ENCODE measurements at regions not wholly inside any gene's neighbourhood (a gene's known extent, or its start where the extent isn't known, plus 50 kb on each side); places are given as distances from the start of the nearest gene placed in this dataset.
"Not testable (repeated sequence)": the region's sequence is repeated elsewhere in the genome, so short reads cannot be mapped to it uniquely, and the experiment has no call there.

DNA sequence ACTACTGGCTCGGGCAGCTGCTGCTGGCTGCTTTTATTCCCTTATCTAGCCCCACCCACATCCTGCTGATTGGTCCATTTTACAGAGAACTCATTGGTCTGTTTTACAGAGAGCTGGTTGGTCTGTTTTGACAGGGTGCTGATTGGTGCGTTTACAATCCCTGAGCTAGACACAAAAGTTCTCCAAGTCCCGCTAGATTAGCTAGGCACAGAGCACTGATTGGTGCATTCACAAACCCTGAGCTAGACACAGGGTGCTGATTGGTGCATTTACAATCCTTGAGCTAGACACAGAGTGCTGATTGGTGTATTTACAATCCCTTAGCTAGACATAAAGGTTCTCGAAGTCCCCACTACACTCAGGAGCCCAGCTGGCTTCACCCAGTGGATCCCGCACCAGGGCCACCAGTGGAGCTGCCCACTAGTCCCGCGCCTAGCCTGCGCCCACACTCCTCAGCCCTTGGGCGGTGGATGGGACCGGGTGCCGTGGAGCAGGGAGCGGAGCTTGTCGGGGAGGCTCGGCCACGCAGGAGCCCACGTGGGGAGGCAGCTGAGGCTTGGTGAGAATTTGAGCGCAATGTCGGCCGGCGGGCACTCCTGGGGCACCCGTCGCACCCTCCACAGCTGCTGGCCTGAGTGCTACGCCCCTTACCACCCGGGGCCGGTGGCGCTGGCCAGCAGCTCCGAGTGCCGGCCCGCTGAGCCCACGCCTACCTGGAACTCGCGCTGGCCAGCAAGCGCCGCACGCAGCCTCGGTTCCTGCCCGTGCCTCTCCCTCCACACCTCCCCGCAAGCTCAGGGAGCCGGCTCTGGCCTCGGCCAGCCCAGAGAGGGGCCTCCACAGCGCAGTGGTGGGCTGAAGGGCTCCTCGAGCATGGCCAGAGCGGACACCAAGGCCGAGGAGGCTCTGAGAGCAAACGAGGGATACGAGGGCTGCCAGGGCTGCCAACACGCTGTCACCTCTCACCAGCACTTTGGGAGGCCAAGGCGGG lies 91.1 kb upstream of the HS3ST2 start:
- DNase-seq = not testable (repeated sequence)

DNA sequence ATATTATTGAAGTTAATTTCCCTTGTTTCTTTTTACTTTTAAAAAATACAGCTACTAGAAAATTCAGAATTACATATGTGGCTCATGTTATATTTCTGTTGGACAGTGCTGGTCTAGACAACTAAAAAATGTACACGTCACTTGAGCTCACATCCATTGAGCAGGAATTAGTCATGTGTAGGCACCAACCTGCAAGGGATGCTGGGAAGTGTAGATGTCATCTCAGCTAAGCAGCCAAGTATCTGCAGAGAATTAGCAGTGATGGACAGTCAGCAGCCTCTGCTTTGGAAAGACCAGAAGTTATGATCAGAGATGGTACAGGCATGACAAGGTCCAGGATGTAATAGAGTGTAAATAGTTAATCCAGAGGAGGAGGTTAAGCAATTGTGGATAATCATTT lies 87.1 kb upstream of the HS3ST2 start:
- no peak for DNase-seq

DNA sequence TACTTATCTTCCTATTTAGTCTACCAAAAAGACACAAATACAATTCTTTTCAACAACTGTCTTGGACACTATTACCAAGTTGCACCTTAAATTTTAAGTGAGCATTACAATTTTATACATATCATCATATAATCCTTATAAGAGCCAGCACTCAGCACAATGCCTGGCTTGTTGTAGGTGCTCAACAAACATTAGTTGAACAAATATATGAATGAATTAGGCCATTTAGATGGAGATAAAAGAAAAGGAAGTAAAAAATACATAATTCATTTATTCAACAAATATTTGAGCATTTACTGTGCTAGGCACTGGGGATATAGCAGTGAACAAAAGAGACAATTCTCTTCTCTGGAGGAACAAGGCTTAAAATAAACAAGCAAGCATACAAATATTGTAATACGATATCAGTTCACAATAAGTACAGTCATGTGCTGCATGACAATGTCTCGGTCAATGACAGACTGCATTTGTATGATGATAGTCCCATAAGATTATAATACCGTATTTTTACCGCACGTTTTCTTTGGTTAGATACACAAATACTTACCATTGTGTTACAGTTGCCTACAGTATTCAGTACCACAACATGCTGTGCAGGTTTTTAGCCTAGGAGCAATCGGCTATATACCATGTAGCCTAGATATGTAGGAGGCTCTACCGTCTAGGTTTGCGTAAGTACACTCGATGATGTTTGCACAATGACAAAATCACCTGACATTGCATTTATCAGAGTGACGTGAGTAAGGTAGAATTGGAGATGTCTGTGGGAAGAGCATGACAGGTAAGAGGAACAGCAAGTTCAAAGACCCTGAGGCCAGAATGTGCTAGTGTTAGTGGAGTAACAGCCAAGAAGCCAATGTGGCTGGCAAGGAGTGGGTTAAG lies 86.4 kb upstream of the HS3ST2 start:
- no peak for DNase-seq

DNA sequence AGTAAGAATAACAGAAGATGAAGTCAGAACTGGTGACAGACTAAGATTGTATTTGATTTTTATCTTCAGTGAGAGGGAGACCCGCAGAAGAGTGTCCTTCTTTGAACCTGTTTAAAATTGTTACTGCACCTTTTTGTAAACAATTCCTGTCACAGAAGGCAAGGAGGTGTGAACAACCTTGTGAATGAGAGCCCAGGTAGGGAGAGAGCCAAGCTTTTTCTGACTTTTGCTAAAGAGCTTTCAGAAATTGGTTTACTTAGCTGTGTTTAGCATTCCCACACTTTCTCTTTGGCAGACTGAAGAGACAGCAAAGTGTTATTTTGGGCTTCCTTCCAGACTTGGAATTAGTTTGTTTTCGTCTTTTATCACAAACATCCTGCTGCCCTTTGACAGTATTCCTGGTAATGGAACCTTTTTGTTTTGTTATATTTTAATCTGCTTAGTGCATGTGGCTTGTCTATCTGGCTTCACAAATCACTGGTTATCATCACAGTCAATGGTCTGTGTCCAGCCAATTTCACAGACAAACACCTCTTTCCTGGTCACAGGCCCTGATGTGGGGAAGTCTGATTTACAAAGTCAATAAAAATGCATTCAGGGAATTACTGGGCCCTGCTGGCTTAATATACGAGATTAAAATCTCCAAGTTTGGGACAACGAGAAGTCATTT lies 85.7 kb upstream of the HS3ST2 start:
- no peak for DNase-seq

DNA sequence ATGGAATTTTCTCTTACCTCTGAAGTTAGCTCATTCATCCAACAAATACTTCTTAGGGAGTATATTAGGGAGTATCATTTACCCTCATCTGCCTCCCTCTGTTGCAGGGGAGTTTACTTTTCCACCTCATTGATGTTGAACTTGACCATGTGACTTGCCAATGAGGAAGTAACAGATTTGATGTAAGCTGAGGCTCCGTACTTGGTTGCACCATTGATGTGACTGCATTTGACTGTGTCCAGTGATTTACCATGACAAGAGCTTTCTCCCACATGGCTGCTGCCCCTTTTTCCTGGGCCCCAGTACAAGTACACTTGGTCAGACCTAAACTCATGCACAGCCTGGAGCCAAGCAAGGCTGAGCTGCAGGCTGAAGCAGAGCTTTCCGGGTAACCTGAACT lies 81.6 kb upstream of the HS3ST2 start:
- DNase-seq = no peak

DNA sequence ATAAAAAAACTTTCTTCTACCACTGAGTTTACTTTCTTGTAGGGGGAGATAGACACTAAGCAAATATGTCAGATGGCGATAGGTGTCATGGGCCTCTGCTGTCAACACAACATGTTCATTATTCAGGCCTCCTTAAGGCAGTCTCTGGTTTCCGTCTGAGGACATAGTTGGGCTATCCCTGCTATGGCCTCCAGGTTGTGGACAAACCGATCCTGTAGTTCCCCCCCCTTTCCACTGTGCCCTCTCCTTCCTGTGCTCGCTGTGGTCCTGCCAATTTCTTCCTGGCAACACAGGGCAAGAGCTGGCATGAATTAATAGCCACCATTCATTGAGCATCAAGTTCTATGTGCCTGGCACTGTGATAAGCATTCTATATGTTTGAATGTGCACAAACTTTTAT lies 81.0 kb upstream of the HS3ST2 start:
- DNase-seq = no peak

DNA sequence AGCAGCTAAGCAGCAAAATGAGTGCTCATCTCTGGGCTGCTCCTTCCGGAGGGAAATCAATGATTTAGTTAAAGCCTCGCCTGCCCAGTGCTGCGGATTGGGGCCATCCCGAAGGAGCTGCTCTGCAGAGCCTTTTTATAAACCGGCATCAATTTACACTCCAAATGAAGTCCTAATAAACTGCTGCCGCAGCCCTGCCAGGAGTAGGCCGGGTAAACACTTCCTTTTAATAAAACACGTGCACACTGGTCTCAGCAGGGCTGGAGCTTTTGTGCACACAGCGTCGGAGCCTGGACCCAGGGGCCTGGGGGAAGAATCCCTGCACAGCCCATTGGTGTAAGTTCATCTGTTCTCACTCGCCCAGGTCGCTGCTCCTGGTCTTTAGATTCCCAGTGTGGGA lies 79.6 kb upstream of the HS3ST2 start:
- DNase-seq = no peak

DNA sequence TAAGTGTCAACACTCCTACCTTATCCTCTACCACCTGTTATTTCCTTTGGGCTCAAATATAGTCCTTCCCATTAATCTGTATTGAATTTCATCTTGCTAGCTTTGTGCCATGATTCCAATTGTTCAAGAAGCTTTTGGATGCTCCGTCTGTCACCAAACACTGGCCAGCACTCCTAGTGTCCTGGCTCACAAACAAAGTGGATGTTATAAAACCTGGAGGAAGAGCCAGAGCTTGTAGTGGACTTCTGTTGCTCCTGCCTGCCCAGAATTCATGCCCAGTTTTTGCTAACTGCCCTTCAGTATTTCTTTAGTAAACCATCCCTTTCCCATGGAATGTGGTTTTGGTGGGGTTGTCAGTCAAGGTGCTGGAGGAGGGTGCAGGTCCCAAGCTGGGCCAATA lies 77.2 kb upstream of the HS3ST2 start:
- DNase-seq = no peak

DNA sequence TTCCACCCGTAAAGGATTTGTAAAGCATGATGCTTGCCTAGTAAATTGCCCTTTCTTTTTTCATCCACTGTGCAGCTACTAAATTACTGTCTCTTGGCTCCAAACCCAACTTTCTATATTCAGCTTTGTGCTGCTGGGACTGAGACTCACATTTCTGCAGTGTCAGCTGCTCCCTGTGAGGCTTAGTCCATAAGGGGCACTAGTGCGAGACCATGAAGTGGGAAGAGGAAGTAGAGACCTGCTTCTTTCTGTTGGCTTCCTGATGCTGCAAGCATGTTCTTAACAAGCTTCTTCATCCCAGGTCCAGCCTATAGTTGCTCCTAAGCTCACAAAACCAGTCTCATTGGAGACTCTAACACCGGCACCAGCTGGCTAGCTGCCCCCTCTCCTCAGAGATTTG lies 74.9 kb upstream of the HS3ST2 start:
- no peak for DNase-seq

DNA sequence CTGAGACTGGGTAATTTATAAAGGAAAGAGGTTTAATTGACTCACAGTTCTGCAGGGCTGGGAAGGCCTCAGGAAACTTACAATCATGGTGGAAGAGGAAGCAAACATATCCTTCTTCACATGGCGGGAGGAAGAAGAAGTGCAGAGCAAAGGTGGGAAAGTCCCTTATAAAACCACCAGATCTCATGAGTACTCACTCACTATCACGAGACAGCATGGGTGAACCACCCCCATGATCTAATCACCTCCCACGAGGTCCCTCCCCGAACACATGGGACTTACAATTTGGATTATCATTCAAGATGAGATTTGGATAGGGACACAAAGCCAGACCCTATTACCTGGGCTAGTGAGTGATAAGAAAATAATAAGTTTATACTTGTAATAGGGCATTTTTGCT lies 70.6 kb upstream of the HS3ST2 start:
- DNase-seq = no peak

DNA sequence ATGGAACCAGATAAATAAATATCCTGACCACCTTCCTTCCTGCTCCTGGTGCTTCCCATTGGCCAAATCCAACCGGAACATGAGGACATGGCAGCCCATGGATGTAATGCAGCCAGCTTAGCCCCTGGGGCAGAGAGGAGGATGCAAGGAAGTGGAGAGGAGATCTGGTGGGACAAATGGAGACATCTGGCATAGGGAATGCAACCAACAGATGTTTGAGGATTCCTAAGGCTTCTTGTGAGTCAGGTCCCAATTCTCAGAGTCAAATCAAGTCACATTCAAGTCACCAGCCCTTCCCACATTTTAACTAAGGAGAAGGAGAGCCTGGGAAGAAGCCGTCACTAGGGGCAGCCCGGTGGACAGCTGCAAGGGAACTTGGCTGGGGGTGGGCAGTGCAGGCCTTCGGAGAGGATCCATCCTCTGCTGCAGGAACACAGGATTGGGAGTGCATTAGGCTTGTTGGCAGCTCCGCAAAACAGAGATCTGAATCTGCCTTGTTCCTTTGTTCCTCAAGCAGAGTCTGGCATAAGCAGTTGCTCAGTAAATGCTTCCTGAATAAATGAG lies 62.8 kb upstream of the HS3ST2 start:
- DNase-seq = no peak

DNA sequence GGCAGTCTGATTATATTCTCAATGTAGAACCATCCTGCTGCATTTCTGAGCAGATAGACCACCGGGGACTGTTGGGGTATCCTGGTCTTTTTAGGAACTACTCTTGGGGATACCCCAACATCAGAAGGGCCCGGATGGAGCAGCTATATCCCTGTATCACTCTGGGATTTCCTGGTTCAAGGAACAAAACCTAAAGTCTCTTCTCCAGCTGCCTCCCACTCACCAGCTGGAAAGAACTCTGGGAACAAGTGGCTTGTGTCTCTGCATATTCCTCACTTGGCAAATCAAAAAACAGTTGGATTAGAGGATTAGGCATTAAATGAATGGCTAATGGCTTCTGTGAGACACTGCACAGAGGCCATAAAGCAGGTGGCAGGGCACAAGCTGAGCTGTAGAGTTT lies 62.3 kb upstream of the HS3ST2 start:
- DNase-seq = no peak

DNA sequence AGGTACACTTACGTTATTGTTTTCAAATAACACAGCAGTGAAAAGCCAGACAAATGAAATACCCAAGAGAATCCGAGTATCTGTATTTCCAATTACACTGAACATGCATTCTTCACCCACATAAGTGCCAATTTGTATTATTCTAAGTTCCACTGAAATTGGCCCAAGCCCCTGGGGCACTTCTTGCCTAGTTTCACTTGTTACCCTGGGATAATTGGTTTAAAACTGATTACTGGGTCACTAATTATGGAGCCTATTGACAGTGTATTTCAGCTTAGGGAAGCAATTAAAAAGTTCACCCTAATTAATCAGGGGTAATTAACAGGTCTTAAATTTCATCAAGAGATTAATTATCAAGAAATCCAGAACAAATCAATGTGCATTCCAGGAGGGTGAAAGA lies 60.5 kb upstream of the HS3ST2 start:
- no peak for DNase-seq

DNA sequence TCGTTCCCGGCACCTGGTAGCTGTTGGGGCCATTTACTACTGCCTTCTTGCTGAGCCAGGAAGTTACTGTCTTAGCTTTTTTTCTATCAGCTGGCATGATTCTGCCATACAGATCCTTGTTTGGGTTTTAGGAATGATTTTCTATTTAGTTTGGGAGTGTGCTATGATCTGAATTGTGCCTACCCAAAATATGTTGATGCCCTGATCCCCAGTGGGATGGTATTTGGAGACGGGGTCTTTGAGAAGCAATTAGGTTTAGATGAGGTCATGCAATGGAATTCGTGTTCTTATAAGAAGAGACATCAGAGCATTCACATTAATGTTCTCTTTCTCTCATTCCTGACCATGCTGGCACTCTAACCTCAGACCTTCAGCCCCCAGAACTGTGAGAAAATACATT lies 59.4 kb upstream of the HS3ST2 start:
- no peak for DNase-seq

DNA sequence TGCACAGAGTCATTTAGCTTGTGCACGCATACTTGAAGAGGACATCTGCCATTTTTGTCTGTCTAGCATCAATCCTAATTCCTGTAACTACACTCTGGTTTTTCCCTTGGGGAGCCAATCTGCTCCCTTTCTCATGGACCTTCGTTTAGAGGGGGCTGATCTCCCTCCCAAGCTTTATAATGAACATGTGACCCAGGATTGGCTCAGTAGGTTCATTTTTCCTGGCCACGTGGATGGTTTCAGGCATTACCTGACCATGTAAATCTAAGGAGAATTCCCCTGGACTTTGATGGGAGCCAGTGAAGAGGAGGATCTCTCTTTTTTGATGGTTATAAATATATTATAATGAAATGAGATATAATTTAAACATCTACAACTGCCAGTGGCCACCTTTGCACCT lies 56.8 kb upstream of the HS3ST2 start:
- no peak for DNase-seq

DNA sequence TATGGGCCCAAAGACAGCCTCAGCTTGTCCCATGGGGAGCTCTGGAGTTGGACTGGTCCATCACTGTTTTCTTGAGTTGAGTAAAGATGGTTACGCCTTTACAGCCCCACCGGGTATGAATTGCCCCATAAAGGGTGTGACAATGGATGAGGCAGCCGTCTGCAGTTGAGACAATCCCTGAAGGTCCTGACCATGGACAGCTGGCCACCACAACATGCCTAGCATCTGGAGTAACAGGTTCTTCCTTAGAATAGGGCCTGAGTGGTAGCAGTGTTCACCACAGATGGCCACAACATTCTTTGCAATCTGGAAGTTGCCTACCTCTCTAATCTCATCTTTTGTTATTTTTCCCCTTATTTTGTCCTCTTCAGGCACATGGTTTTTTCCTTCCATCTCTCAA lies 51.5 kb upstream of the HS3ST2 start:
- no peak for DNase-seq

DNA sequence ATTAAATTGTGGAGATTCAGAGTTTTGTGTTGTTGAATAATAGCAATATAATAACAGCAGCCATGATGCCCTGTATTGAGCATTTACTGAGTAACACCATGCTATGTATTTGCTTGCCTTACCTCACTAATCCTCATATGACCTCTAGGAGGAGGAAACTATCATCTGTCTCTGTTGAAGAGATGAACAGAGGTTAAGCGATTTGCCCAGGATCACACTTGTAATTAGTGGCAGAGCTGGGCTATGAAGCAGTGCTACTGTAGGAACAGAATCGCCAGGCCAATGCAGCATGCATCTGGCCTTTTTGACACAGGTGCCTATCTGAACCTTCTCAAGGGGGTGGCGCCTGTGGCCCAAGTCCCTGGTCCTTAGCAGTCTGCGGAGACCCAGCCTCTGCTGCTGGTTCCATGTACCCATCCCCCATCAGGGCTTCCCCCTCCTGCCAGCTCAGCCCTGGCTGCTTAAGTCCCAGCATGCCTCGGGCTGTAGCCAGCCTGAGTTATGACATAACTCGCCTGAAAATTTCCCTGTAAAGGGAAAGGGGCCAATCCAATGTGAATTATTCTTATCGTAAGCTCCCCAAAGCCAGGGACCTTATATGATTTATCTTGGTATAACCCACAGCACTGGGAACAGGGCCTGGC lies 50.4 kb upstream of the HS3ST2 start:
- DNase-seq = no peak
